Left lung (tissue), 4 donors: ENCODE measurements at regions not wholly inside any gene's neighbourhood (a gene's known extent, or its start where the extent isn't known, plus 50 kb on each side); places are given as distances from the start of the nearest gene placed in this dataset.

ENCODE experiments used
- ATAC-seq: fragments of 200-7000 bp; cut with Tn5 transposase; one replicate; pipeline ENCODE4 v1.9.1; 2020; ENCODE audit warnings: moderate library complexity
- DNase-seq, 4 donors: peaks; one replicate each; pipeline ENCODE4 v3.0.0-alpha.2; 2013 to 2020
- H3K27ac ChIP-seq, 2 donors: fragments of 200-600 bp; sonication (generic) in 1 of 2; one replicate each; pipeline versions ENCODE4 v1.5.0 to v1.8.0; 2020 to 2021
- H3K27me3 ChIP-seq, 2 donors: fragments of 200-600 bp; sonication (generic) in 1 of 2; one replicate each; pipeline versions ENCODE4 v1.5.0 to v1.8.0; 2020 to 2021
- H3K36me3 ChIP-seq, 2 donors: fragments of 200-600 bp; sonication (generic) in 1 of 2; one replicate each; pipeline versions ENCODE4 v1.5.0 to v1.8.0; 2020 to 2021
- H3K4me1 ChIP-seq, 2 donors: fragments of 200-600 bp; one replicate each; pipeline ENCODE4 v1.8.0; 2021
- H3K4me3 ChIP-seq, 2 donors: fragments of 200-600 bp; sonication (generic) in 1 of 2; one replicate each; pipeline versions ENCODE4 v1.5.0 to v1.8.0; 2020 to 2021; ENCODE audit warnings: mild to moderate bottlenecking in 1 of 2
- H3K9me3 ChIP-seq, 2 donors: fragments of 200-600 bp; sonication (generic) in 1 of 2; one replicate each; pipeline versions ENCODE4 v1.5.0 to v1.8.0; 2020 to 2021
- intact Hi-C, 2 donors: fragments of 100-400 bp; cut with DNase I; formaldehyde crosslinking; loops; one replicate each; pipeline versions ENCODE4 v1.11.2 to v1.14.2; 2022
- TF ChIP-seq, protein P1 (sequence below), 2 donors: fragments of 200-600 bp; sonication (generic) in 1 of 2; IDR thresholded peaks; one replicate each; pipeline versions ENCODE4 v1.5.0 to v1.8.0; 2021; ENCODE audit warnings: antibody characterized with exemption in 2 of 2
- donor health status: DM: no; HTN: yes; CAD: no.
- donor health status: DM: no; HTN: no; CAD: no.

DNA sequence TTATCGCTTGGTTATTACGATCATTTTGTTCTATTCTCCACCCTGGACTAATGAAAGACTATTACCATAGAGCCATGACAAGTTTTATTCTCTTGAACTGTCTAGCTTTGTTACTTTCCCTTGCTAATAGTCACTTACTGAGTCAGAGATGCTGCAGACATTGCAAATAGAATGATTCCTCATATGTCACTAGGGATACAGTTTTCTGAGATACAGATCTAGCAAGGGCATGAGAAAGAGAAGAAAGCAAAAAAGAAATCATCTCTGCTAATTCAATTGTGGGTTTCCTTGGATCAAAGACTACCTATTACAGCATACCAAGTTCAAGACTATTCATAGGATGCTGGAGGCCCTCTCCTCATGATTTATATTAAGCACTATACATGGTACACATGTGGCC, 204.3 kb downstream of the MBL2 start:
- TF ChIP-seq, protein P1, sequence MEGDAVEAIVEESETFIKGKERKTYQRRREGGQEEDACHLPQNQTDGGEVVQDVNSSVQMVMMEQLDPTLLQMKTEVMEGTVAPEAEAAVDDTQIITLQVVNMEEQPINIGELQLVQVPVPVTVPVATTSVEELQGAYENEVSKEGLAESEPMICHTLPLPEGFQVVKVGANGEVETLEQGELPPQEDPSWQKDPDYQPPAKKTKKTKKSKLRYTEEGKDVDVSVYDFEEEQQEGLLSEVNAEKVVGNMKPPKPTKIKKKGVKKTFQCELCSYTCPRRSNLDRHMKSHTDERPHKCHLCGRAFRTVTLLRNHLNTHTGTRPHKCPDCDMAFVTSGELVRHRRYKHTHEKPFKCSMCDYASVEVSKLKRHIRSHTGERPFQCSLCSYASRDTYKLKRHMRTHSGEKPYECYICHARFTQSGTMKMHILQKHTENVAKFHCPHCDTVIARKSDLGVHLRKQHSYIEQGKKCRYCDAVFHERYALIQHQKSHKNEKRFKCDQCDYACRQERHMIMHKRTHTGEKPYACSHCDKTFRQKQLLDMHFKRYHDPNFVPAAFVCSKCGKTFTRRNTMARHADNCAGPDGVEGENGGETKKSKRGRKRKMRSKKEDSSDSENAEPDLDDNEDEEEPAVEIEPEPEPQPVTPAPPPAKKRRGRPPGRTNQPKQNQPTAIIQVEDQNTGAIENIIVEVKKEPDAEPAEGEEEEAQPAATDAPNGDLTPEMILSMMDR (IDR thresholded peaks at IDR 0.05): no peak
- intact Hi-C loops: no loop called here
- Histone ChIP-seq H3K4me3 (no peak overlapping the region), H3K36me3 (no peaks in the 10 kb centered on the region), H3K9me3 (no peaks in the 10 kb centered on the region), H3K4me1 (no peaks in the 10 kb centered on the region), H3K27me3 (no peaks in the 10 kb centered on the region), H3K27ac (no peak overlapping the region)
- ATAC-seq: no peak
- DNase-seq: no peak

DNA sequence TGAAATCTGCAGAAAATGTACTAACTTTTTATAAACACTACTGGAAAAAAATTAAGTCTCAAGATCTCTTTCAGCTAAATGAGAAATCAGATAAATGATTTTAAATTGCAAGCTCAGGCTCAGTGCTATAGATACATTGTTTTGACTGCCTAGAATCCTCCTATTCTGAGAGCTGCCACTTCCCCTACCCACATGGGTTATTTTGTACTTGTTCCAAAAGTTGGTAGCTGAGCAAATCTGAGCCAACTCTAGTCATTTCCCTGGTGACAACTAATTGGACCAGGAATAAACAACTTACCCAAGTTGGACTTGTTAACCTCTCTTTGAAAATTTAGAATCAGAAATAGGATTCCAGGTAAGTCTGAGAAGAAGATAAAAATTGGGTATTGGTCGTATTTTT, 202.1 kb downstream of the MBL2 start:
- Histone ChIP-seq H3K9me3 (no peaks in the 10 kb centered on the region), H3K4me3 (no peak overlapping the region), H3K4me1 (no peaks in the 10 kb centered on the region), H3K27ac (no peak overlapping the region), H3K36me3 (no peaks in the 10 kb centered on the region), H3K27me3 (no peaks in the 10 kb centered on the region)
- no peak for ATAC-seq
- no peak for DNase-seq
- intact Hi-C loops: no loop called here
- TF ChIP-seq, protein P1 (IDR thresholded peaks at IDR 0.05): no peak

DNA sequence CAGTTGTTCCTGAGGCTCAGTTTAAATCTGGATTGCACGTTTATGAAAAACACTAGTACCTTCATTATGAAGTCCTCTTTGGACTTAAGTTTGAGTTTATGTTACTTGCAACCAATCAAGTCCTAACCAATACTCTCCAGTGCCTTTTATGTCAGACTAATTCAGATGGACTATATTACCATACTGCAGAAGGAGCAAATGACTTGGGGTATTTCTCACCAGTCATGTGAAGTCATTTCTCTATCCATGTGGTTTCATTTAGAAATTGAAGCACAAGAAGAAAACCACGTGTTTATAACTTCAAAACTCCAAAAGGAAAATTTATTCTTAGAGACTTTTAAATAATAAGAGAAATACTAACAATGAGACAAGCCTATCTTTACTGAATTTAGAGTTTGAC, 201.6 kb downstream of the MBL2 start:
- no peak overlapping the region for H3K27ac ChIP-seq
- H3K9me3 ChIP-seq: no peaks in the 10 kb centered on the region
- H3K4me1 ChIP-seq: no peaks in the 10 kb centered on the region
- no peaks in the 10 kb centered on the region for H3K27me3 ChIP-seq
- TF ChIP-seq, protein P1 (IDR thresholded peaks at IDR 0.05): no peak
- no peaks in the 10 kb centered on the region for H3K36me3 ChIP-seq
- H3K4me3 ChIP-seq: no peak overlapping the region
- ATAC-seq: no peak
- DNase-seq: no peak
- intact Hi-C loops: no loop called here

DNA sequence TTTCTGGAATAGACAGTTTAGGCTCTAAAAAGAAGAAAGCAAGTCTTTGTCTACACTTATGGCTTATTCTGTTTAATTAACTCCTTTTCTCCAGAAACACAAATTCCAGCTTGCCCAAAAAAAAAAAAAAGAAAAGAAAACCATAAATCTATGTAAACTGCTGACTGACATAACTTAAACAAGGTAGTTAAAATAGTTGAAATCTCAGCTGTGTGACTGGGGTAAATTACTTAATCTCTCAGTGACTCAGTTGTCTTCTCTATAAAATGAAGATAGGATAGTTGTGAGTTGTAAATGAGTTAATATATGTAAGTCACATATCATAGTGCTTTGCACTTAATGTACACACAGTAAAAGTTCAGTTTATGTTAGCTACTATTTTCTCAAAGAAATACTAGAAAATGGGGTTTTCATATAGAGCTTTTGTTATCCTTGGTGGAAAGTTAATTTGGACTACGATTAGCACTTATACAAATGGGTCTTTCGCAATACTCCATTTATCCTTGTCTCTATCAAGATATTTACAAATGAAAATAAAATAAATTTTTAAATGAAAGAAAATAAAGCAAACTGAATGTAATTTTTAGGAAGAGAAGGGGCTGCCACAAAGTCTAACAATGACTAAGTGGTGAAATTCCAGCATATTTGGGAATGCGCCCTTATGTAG, 200.9 kb downstream of the MBL2 start:
- intact Hi-C loops: no loop called here
- TF ChIP-seq, protein P1 (IDR thresholded peaks at IDR 0.05): no peak
- Histone ChIP-seq H3K4me3 (no peak overlapping the region), H3K36me3 (no peaks in the 10 kb centered on the region), H3K27ac (no peak overlapping the region), H3K9me3 (no peaks in the 10 kb centered on the region), H3K27me3 (no peaks in the 10 kb centered on the region), H3K4me1 (no peaks in the 10 kb centered on the region)
- DNase-seq (no peak), ATAC-seq (no peak)

DNA sequence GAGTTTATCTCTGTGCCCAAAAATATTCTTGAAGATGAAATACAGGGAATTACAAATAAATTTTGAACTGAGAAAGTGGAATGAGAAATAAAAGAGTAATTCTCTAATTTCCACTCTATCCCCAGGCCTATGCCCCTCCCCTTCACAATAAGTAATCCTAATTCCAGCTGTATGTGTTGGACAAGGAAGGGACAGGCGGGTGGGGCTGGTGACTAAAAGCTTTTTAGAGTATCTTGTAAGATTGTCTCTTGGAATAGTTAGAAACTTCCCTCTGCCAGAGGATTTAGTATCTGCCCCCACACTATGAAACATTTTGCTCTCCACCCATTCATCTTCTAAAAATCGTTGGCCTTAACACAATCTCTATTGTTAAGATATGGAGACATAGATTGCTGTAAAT, 199.2 kb downstream of the MBL2 start:
- no peaks in the 10 kb centered on the region for H3K36me3 ChIP-seq
- no peak overlapping the region for H3K27ac ChIP-seq
- TF ChIP-seq, protein P1 (IDR thresholded peaks at IDR 0.05): no peak
- no peaks in the 10 kb centered on the region for H3K27me3 ChIP-seq
- H3K4me3 ChIP-seq: no peak overlapping the region
- intact Hi-C loops: no loop called here
- no peak for ATAC-seq
- no peaks in the 10 kb centered on the region for H3K4me1 ChIP-seq
- no peaks in the 10 kb centered on the region for H3K9me3 ChIP-seq
- DNase-seq: no peak
